ENCODE measurements at regions not wholly inside any gene's neighbourhood (a gene's known extent, or its start where the extent isn't known, plus 50 kb on each side); places are given as distances from the start of the nearest gene placed in this dataset.

- Mint-ChIP-seq H3K4me1 (no peaks in the 10 kb centered on the region), H3K27me3 (peaks cover 4% of the 10 kb centered on the region), H3K36me3 (no peaks in the 10 kb centered on the region), H3K9me3 (no peaks in the 10 kb centered on the region), H3K4me3 (no peak overlapping the region), H3K27ac (no peak overlapping the region)
- no peak for DNase-seq
Measured at GRCh38 chr11:134574425-134574824, 162.4 kb upstream of the B3GAT1 start.

DNA sequence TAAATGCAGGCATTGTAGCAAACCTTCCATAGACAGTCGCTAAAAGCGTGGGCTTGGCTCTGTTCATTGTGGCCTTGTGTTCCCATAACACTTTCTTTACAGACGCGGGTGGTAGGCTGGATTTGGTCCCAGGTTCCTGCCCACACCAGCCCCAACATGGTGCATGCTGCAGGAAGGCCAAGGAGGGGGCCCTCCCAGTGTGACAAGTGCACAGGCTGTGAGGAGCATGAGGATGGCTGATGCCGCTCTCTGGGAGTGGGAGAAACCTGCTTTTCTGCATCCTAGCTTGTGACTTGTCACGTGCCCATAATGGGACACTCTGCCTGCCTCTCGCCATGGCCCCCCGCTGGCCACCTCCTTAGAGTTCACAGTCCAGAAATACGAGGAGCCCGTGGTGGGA is 161.8 kb upstream of the B3GAT1 start:
- no peaks in the 10 kb centered on the region for H3K4me1 Mint-ChIP-seq
- H3K4me3 Mint-ChIP-seq: no peak overlapping the region
- no peaks in the 10 kb centered on the region for H3K27me3 Mint-ChIP-seq
- no peaks in the 10 kb centered on the region for H3K9me3 Mint-ChIP-seq
- no peak overlapping the region for H3K27ac Mint-ChIP-seq
- H3K36me3 Mint-ChIP-seq: no peaks in the 10 kb centered on the region
- DNase-seq: no peak

GRCh38 chr11:134572741-134573675 is 161.0 kb upstream of the B3GAT1 start:
- DNase-seq: no peak
- Mint-ChIP-seq H3K4me3 (no peak overlapping the region), H3K27ac (no peak overlapping the region), H3K27me3 (peaks cover 3% of the 10 kb centered on the region), H3K4me1 (no peaks in the 10 kb centered on the region), H3K36me3 (no peaks in the 10 kb centered on the region), H3K9me3 (no peaks in the 10 kb centered on the region)

DNA sequence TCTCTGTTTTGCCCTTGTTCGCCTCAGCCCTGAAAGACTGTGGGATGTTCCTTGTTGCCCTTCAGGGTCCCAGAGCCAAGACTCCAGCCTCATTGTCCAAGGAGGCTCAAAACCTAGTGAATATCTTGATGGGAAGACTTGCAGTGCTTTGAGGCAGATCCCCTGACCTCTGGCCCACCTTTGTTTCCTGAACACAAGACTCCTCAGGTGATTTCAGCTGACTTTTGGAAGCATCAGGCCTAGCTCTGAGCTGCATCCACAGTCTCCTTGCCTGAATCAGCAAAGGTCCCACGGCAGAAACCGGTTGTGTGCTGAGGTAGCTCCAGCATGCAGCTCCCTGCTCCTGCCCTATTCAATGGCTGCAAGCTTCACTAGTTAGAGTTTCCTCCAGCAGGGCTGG is 159.3 kb upstream of the B3GAT1 start:
- Mint-ChIP-seq H3K27me3 (peaks cover 3% of the 10 kb centered on the region), H3K36me3 (no peaks in the 10 kb centered on the region), H3K4me1 (no peaks in the 10 kb centered on the region), H3K4me3 (no peak overlapping the region), H3K27ac (no peak overlapping the region), H3K9me3 (no peaks in the 10 kb centered on the region)
- no peak for DNase-seq

- Mint-ChIP-seq H3K4me3 (no peak overlapping the region), H3K36me3 (no peaks in the 10 kb centered on the region), H3K4me1 (no peaks in the 10 kb centered on the region), H3K27ac (no peak overlapping the region), H3K9me3 (no peaks in the 10 kb centered on the region), H3K27me3 (peaks cover 3% of the 10 kb centered on the region)
- DNase-seq: no peak
Measured at GRCh38 chr11:134569195-134569594, 157.2 kb upstream of the B3GAT1 start.

DNA sequence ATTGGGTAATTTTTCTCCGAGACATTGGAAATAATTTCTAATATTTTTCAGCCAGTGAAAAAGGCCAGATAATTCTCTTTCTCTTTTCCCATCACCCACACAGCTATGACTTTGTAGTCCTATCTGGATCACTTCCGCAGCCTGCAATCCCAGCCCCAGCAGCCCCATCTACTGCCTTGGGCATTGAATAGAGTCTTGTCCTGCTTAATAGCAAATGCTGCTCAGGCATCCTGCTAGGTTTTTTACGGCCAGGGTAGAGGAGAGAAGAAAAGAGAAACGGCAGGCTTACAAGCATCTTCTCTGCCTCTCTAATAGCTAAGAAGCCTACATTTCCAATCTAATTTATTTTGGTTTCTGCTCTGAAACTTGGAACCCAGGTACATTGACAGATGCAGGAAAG is 154.3 kb upstream of the B3GAT1 start:
- no peak overlapping the region for H3K4me3 Mint-ChIP-seq
- H3K27ac Mint-ChIP-seq: no peak overlapping the region
- H3K36me3 Mint-ChIP-seq: no peaks in the 10 kb centered on the region
- H3K4me1 Mint-ChIP-seq: no peaks in the 10 kb centered on the region
- peaks cover 3% of the 10 kb centered on the region for H3K27me3 Mint-ChIP-seq
- no peaks in the 10 kb centered on the region for H3K9me3 Mint-ChIP-seq
- DNase-seq: no peak

GRCh38 chr11:134565343-134565891 is 153.4 kb upstream of the B3GAT1 start:
- Mint-ChIP-seq H3K27ac (no peak overlapping the region), H3K36me3 (no peaks in the 10 kb centered on the region), H3K4me3 (no peak overlapping the region), H3K9me3 (no peaks in the 10 kb centered on the region), H3K27me3 (peaks cover 3% of the 10 kb centered on the region), H3K4me1 (no peaks in the 10 kb centered on the region)
- no peak for DNase-seq

DNA sequence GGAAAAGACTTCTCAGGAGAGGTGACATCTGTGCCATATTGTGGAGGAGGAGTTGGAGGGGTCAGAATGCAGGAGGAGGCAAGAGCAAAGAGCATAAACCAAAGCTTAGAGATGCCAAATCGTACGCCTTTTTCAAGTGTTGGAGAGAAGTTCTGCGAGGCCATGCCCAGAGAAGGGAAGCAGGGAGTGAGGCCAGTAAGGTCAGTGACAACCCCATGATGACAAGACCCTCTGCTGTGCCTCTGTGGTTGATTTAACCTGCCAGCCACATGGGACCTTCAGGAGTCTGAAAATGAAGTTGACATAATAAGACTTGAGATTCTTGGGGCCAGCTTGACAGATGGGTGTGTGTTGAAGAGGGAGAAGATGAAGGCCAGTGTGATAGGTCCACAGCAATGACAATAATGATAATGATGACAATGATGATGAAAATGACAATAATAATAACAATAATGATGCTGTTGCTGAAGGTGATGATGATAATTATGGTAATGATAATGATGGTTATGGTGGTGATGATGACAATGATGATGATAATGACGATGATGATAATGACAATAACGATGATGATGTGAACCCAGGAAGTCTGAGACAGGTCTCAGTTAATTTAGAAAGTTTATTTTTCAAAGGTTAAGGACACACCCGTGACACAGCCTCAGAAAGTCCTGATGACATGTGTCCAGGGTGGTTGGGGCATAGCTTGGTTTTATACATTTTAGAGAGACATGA is 152.6 kb upstream of the B3GAT1 start:
- no peaks in the 10 kb centered on the region for H3K4me1 Mint-ChIP-seq
- no peak overlapping the region for H3K27ac Mint-ChIP-seq
- no peak for DNase-seq
- peaks cover 3% of the 10 kb centered on the region for H3K27me3 Mint-ChIP-seq
- H3K9me3 Mint-ChIP-seq: no peaks in the 10 kb centered on the region
- H3K4me3 Mint-ChIP-seq: no peak overlapping the region
- no peaks in the 10 kb centered on the region for H3K36me3 Mint-ChIP-seq

GRCh38 chr11:134562941-134563471 is 151.0 kb upstream of the B3GAT1 start:
- peaks cover 4% of the 10 kb centered on the region for H3K27me3 Mint-ChIP-seq
- H3K4me3 Mint-ChIP-seq: no peak overlapping the region
- no peaks in the 10 kb centered on the region for H3K9me3 Mint-ChIP-seq
- no peak for DNase-seq
- no peak overlapping the region for H3K27ac Mint-ChIP-seq
- no peaks in the 10 kb centered on the region for H3K36me3 Mint-ChIP-seq
- H3K4me1 Mint-ChIP-seq: no peaks in the 10 kb centered on the region

DNA sequence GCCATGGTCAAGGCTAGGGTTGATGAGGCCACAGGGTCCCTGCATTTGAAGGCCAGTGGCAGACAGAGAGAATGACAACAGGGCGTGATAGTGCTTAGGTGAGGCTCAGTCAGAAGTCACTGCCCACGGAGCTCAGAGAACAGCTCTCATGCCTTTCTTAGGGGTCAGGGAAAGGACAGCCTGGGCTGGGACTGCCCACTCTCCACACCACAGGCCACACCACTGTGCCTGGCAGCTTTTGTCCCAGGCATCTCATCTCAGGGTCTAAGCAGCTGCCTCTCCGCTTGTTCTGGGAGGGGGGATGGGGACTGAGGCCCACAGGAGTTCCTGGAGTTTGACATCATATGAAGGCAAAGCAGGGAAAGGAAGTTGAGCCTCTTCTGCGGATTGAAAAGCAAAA is 150.2 kb upstream of the B3GAT1 start:
- peaks cover 4% of the 10 kb centered on the region for H3K27me3 Mint-ChIP-seq
- no peak for DNase-seq
- H3K27ac Mint-ChIP-seq: no peak overlapping the region
- no peaks in the 10 kb centered on the region for H3K4me1 Mint-ChIP-seq
- H3K36me3 Mint-ChIP-seq: no peaks in the 10 kb centered on the region
- no peak overlapping the region for H3K4me3 Mint-ChIP-seq
- no peaks in the 10 kb centered on the region for H3K9me3 Mint-ChIP-seq

GRCh38 chr11:134561331-134561720 is 149.3 kb upstream of the B3GAT1 start:
- Mint-ChIP-seq H3K27me3 (peaks cover 4% of the 10 kb centered on the region), H3K36me3 (no peaks in the 10 kb centered on the region), H3K27ac (no peak overlapping the region), H3K4me1 (no peaks in the 10 kb centered on the region), H3K9me3 (no peaks in the 10 kb centered on the region), H3K4me3 (no peak overlapping the region)
- DNase-seq: no peak

GRCh38 chr11:134560566-134561330 is 148.7 kb upstream of the B3GAT1 start:
- Mint-ChIP-seq H3K9me3 (no peaks in the 10 kb centered on the region), H3K36me3 (no peaks in the 10 kb centered on the region), H3K27me3 (peaks cover 4% of the 10 kb centered on the region), H3K4me3 (no peak overlapping the region), H3K27ac (no peak overlapping the region), H3K4me1 (no peaks in the 10 kb centered on the region)
- DNase-seq: no peak

DNA sequence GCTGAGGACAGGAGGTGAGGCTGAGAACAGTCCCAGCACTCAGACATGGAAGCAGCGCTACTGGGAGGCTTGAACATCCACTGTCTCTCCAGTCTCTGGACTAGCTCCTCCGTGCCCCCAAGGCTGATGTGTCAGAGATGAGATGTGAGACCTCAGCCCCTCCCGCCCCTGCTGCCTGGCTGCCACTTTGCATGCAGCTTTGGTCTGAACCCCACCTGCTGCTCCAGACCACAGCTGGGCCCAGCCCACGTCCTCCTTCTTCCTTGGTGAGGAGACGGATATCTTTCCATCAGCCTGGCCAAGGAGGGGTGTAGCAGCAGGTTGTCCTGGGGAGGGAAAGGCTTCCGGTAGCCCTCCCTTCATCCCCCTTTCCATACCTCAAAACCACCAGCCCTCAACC is 148.0 kb upstream of the B3GAT1 start:
- Mint-ChIP-seq H3K36me3 (no peaks in the 10 kb centered on the region), H3K27me3 (peaks cover 4% of the 10 kb centered on the region), H3K4me3 (no peak overlapping the region), H3K4me1 (no peaks in the 10 kb centered on the region), H3K27ac (no peak overlapping the region), H3K9me3 (no peaks in the 10 kb centered on the region)
- no peak for DNase-seq

- H3K4me3 Mint-ChIP-seq: no peak overlapping the region
- H3K4me1 Mint-ChIP-seq: no peaks in the 10 kb centered on the region
- DNase-seq: no peak
- H3K36me3 Mint-ChIP-seq: no peaks in the 10 kb centered on the region
- H3K9me3 Mint-ChIP-seq: no peaks in the 10 kb centered on the region
- H3K27me3 Mint-ChIP-seq: peaks cover 4% of the 10 kb centered on the region
- no peak overlapping the region for H3K27ac Mint-ChIP-seq
Measured at GRCh38 chr11:134559602-134559962, 147.5 kb upstream of the B3GAT1 start.
